KMS-11 (cell line): ENCODE measurements at regions not wholly inside any gene's neighbourhood (a gene's known extent, or its start where the extent isn't known, plus 50 kb on each side); places are given as distances from the start of the nearest gene placed in this dataset.

Source experiments
- H2AFZ ChIP-seq: fragments of 200-600 bp; sonication (generic); 2 replicates; pipeline ENCODE4 v1.6.1; 2016; ENCODE audit warnings: antibody characterized with exemption, mixed run types, low read depth
- H3K27ac ChIP-seq: fragments of 200-600 bp; sonication (generic); 2 replicates; pipeline ENCODE4 v1.6.1; 2016; ENCODE audit warnings: mild to moderate bottlenecking, mixed run types
- H3K27me3 ChIP-seq: fragments of 200-600 bp; sonication (generic); 2 replicates; pipeline ENCODE4 v1.6.1; 2017; ENCODE audit warnings: mild to moderate bottlenecking, low read depth, mixed run types, moderate library complexity; ENCODE audit not compliant: insufficient read depth
- H3K36me3 ChIP-seq: fragments of 200-600 bp; sonication (generic); 2 replicates; pipeline ENCODE4 v1.6.1; 2017; ENCODE audit warnings: mild to moderate bottlenecking, mixed run types; ENCODE audit not compliant: insufficient read depth
- H3K4me1 ChIP-seq: fragments of 200-600 bp; sonication (generic); 2 replicates; pipeline ENCODE4 v1.6.1; 2016; ENCODE audit warnings: mild to moderate bottlenecking, low read depth, mixed run types; ENCODE audit not compliant: poor library complexity, severe bottlenecking
- H3K4me2 ChIP-seq: fragments of 200-600 bp; sonication (generic); 2 replicates; pipeline ENCODE4 v1.7.0; 2016; ENCODE audit warnings: mild to moderate bottlenecking, mixed run types
- H3K4me3 ChIP-seq: fragments of 200-600 bp; sonication (generic); IDR thresholded peaks from 2 replicates; pipeline ENCODE4 v1.6.1; 2017; ENCODE audit warnings: low read depth, low read length, mixed read lengths; ENCODE audit not compliant: insufficient read depth
- H3K79me2 ChIP-seq: fragments of 200-600 bp; sonication (generic); 2 replicates; pipeline ENCODE4 v1.6.1; 2016; ENCODE audit warnings: low read depth, mixed run types; ENCODE audit not compliant: insufficient read depth
- H3K9ac ChIP-seq: fragments of 200-600 bp; sonication (generic); 2 replicates; pipeline ENCODE4 v1.6.1; 2016; ENCODE audit warnings: mild to moderate bottlenecking, mixed run types
- H4K20me1 ChIP-seq: fragments of 200-600 bp; sonication (generic); 2 replicates; pipeline ENCODE4 v1.6.1; 2016; ENCODE audit warnings: mild to moderate bottlenecking, mixed run types; ENCODE audit not compliant: insufficient read depth
- CTCF ChIP-seq: fragments of 200-600 bp; sonication (generic); conservative IDR thresholded peaks from 2 replicates; pipeline ENCODE4 v1.6.1; 2017; ENCODE audit warnings: low read depth, mild to moderate bottlenecking, antibody characterized with exemption, low read length, moderate library complexity, mixed read lengths

DNA sequence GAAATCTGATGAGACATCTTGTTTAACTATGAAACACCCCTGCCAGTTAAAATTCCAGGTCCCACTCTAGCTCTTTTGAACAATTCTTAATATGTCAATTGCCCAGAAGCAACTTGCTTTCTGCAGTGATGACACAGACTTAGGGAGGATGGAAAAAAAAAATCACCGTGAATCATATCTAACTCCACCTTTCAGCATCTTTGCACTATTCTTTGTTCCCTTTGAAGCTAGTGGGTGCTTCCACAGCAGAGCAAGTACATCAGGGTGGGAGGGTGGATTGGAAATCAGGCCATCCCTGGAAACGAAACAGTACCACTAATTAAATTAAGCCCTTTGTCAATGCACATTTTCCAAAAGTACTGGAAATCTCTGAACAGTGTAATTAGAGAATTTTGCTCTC is 324.3 kb upstream of the MEIS1 start:
- Histone ChIP-seq H2AFZ (no peak overlapping the region), H4K20me1 (no peaks in the 10 kb centered on the region), H3K4me1 (peaks cover 50% of the 10 kb centered on the region), H3K4me3 (no peak overlapping the region), H3K9ac (no peak overlapping the region), H3K27me3 (no peaks in the 10 kb centered on the region), H3K27ac (no peak overlapping the region), H3K4me2 (peak overlapping the region; percentile 72; the same call in 1 of the 2 replicates), H3K79me2 (no peaks in the 10 kb centered on the region), H3K36me3 (no peaks in the 10 kb centered on the region)
- TF ChIP-seq CTCF = no peak

DNA sequence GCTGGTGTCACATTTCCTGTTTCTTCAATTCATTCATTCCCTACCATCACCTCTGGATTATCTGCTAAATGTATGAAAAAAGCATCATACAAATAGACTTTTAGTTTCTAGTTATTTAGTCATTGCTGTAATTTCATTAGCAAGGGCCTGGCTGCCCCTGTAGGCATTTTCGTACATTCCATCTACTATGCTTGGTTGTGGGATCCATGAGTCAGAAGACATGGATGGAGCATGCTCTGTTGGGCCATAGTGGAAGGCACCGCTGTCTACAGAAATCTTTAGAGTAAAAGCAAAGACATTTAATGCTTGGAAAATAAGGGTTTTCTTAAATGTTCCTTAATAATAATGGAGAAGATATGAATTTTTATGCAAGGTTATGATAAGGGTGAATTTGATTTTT is 324.8 kb upstream of the MEIS1 start:
- Histone ChIP-seq H3K9ac (no peak overlapping the region), H3K4me2 (peak overlapping the region; percentile 27; the same call in 1 of the 2 replicates), H3K27ac (no peak overlapping the region), H4K20me1 (no peaks in the 10 kb centered on the region), H3K79me2 (no peaks in the 10 kb centered on the region), H2AFZ (no peak overlapping the region), H3K4me3 (no peak overlapping the region), H3K4me1 (peaks cover 50% of the 10 kb centered on the region), H3K36me3 (no peaks in the 10 kb centered on the region), H3K27me3 (no peaks in the 10 kb centered on the region)
- TF ChIP-seq CTCF = no peak

- H3K27ac ChIP-seq = no peak overlapping the region; the same call in 1 of the 2 replicates
- no peak overlapping the region for H3K9ac ChIP-seq
- no peaks in the 10 kb centered on the region for H3K27me3 ChIP-seq
- no peak overlapping the region for H3K4me3 ChIP-seq
- no peaks in the 10 kb centered on the region for H3K36me3 ChIP-seq
- H4K20me1 ChIP-seq = no peaks in the 10 kb centered on the region
- H3K4me2 ChIP-seq = peak overlapping the region; percentile 27; the same call in 1 of the 2 replicates
- no peak for TF ChIP-seq CTCF
- no peak overlapping the region; the same call in 1 of the 2 replicates for H2AFZ ChIP-seq
- H3K79me2 ChIP-seq = no peaks in the 10 kb centered on the region
- H3K4me1 ChIP-seq = peaks cover 50% of the 10 kb centered on the region
Observed at GRCh38 chr2:66109419-66109818, 325.5 kb upstream of the MEIS1 start.

DNA sequence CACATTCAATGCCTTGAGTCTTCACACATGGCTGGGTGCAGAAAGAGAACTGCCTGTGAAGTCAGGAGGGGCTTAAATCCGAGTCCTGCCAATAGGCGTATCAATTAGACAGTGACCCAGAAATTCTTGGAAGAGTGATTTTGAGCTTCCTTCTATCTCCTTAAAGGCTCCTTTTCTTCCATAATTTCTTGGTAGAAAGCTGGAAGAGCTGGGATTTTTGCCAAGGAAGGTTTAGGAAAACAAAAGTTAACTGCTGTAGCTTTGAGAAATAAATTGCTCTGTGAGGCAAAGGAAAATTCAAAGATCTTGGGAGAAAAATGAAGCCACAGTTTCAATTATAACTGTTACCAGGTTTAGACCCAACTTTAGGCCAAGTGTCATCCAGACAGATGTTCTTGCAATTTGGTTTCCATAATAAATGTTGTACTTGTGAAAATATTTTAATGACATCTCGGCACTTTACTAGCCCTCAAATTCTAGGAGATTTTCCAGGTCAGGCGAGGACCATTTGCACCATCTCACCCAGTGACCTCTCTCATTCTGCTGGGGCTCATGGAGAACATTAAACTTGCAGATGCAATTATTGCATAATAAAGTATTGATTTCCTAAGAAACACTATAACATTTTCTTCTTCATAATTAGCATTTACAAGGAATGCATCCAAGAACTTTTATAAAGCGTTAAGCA is 329.7 kb upstream of the MEIS1 start:
- no peaks in the 10 kb centered on the region for H3K27me3 ChIP-seq
- peaks cover 14% of the 10 kb centered on the region for H3K4me1 ChIP-seq
- H3K4me2 ChIP-seq = no peak overlapping the region
- H3K4me3 ChIP-seq = no peak overlapping the region
- H3K79me2 ChIP-seq = no peaks in the 10 kb centered on the region
- H3K36me3 ChIP-seq = no peaks in the 10 kb centered on the region
- no peak for TF ChIP-seq CTCF
- H3K9ac ChIP-seq = no peak overlapping the region
- H2AFZ ChIP-seq = no peak overlapping the region
- no peak overlapping the region for H3K27ac ChIP-seq
- no peaks in the 10 kb centered on the region for H4K20me1 ChIP-seq
